Peyer's patch (tissue), 4 donors: ENCODE measurements at regions not wholly inside any gene's neighbourhood (a gene's known extent, or its start where the extent isn't known, plus 50 kb on each side); places are given as distances from the start of the nearest gene placed in this dataset.

Experiments
- POLR2A ChIP-seq, 2 donors: fragments of 450-650 bp; IDR thresholded peaks; one replicate each; pipeline ENCODE4 v1.5.1; 2017; ENCODE audit warnings: antibody characterized with exemption in 2 of 2, mild to moderate bottlenecking in 2 of 2, moderate library complexity in 2 of 2
- TF ChIP-seq, protein P1 (sequence below), 6 experiments: fragments of 450-650 bp in 4 of 6; fragments of 200-600 bp in 2 of 6; sonication (generic) in 1 of 6; IDR thresholded peaks; one replicate each; pipeline ENCODE4 v1.5.1; 2017 to 2019; ENCODE audit warnings: antibody characterized with exemption in 6 of 6, mild to moderate bottlenecking in 3 of 6, moderate library complexity in 1 of 6

DNA sequence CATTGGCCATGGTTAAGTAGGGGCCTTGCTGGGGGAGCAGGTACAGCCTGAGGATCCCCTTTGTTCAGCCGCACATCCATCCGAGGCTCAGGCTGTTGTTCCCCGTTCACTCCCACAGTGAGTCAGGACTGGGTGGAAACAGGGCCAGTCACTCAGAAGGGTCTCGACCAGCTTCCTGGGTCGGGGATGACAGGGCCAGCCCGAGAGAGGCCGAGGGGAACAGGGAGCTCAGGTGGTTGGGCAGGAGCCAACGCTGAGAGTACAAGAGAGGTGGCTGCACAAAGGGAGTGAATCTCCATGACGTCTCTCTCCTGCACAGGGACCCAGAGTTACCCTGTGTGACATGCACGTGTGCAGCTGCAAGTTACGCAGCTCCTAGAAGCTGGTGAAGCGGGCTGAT, 97.2 kb upstream of the SHANK2 start:
- TF ChIP-seq, protein P1, sequence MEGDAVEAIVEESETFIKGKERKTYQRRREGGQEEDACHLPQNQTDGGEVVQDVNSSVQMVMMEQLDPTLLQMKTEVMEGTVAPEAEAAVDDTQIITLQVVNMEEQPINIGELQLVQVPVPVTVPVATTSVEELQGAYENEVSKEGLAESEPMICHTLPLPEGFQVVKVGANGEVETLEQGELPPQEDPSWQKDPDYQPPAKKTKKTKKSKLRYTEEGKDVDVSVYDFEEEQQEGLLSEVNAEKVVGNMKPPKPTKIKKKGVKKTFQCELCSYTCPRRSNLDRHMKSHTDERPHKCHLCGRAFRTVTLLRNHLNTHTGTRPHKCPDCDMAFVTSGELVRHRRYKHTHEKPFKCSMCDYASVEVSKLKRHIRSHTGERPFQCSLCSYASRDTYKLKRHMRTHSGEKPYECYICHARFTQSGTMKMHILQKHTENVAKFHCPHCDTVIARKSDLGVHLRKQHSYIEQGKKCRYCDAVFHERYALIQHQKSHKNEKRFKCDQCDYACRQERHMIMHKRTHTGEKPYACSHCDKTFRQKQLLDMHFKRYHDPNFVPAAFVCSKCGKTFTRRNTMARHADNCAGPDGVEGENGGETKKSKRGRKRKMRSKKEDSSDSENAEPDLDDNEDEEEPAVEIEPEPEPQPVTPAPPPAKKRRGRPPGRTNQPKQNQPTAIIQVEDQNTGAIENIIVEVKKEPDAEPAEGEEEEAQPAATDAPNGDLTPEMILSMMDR (IDR thresholded peaks at IDR 0.05) = no peak
- no peak for TF ChIP-seq POLR2A (IDR thresholded peaks at IDR 0.05)
